Stimulated activated CD4-positive, alpha-beta T cell treated with anti-CD3 and anti-CD28 coated beads, Interleukin-1b, Interleukin-23, amount 100 ng/mL, for 24 hours (primary cell): ENCODE measurements at regions not wholly inside any gene's neighbourhood (a gene's known extent, or its start where the extent isn't known, plus 50 kb on each side); places are given as distances from the start of the nearest gene placed in this dataset.

Experiments
- DNase-seq, 4 experiments: peaks; one replicate each; pipeline ENCODE4 v3.0.0-alpha.2; 2020; ENCODE audit warnings: low read depth in 4 of 4, low spot score in 1 of 4

GRCh38 chr12:84741692-84742091, 170.9 kb downstream of the SLC6A15 start:
- no peak for DNase-seq

DNA sequence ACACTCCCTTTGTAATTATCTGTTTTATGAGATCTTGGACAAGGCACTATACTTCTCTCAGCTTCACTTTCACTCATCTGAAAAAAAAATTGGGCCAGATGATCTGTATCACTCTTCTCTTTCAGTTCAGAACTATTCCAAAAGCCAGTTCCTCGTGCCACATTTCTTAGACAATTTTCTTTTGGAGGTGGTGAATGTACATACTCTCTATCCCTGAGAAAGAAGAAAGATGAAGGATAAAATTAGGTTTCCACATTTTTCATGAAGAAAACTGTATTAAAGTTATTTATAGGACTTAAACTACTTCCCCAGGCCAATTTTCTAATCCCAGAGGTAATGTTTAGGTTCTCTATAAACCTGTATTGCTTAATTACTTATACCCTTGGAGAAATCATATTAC, 171.6 kb downstream of the SLC6A15 start:
- no peak for DNase-seq

DNA sequence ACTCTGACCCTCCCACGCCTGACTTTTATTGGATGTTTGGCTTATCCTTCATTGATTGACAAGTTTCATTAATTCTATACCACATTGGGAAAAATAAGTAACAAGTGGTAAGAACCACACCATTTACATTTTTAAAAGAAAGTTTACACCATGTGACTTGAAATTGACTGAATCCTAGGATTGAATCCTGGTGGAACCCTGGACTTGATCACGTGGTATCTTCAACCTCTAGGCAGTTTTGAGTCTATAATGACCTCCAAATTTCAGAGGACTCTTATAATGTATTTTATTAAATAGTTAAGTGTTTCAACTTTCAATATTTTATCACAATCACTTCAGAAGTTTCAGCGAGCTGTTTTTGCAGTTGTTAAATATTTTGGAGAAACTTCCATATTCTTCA, 172.0 kb downstream of the SLC6A15 start:
- no peak for DNase-seq

DNA sequence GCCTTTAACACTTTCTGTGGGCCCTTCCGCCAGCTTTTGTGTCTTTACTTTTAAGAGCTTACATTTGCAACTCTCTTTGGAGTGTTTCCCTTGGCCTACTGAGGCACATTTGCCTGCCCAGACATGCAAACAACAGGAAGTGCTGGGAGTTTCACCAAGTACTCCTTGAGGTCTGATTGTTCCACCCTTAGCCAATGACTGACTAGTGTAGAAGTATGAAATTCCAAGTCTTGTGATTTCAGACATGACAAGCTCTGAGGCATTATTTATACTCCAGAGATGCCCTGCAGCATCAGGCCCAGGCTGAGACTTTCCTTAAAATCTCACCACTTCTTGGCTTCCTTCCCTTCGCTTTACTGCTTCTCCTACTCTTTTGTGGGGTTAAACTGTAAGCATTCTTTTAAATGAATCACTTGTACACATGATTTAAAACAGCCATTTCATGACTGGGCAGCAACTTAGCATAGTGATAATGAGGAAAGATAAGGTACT, 174.1 kb downstream of the SLC6A15 start:
- DNase-seq = no peak

DNA sequence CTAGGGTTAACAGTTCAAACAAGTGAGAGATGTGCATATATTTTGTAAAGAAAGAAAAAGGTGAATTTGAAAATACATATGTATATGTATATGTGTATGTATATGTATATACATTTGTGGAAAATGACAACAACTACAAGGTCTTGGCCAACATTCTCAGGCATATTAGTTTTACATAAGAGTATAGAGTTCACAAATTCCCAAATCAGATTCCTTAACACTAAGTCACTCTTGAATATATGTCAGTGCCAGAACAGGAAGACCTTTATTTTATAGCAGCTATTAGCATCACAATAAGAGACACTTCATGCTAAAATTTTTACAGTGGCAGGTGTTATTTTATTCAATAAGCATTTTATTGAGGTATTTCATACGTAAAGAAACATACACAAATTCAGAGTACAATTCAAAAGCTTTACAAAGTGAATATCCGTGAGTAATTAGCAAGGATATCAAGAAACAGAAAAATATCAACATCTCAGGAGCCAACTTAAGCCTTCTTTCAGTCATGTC, 179.7 kb downstream of the SLC6A15 start:
- no peak for DNase-seq

GRCh38 chr12:84730561-84731162, 181.9 kb downstream of the SLC6A15 start:
- no peak for DNase-seq

DNA sequence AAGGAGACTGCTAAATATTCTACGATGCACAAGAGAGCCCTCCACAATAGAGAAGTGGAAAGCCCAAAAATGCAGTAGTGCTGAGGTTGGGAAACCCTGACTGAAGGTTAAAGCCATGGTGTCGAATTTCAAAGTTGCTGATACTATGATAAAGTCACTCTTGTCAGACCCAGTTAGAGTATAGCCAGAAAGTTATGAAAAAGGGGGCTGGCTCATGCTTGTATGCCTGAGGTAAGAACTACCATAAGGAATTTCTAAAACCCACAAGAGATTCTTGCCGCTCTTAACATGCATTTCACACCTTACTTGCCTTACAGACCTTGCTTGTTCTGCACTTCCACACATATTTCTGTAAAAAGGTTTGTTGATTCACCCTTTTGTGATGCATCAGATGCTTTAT, 184.6 kb downstream of the SLC6A15 start:
- no peak for DNase-seq

GRCh38 chr12:84726780-84727179, 185.8 kb downstream of the SLC6A15 start:
- DNase-seq = no peak

DNA sequence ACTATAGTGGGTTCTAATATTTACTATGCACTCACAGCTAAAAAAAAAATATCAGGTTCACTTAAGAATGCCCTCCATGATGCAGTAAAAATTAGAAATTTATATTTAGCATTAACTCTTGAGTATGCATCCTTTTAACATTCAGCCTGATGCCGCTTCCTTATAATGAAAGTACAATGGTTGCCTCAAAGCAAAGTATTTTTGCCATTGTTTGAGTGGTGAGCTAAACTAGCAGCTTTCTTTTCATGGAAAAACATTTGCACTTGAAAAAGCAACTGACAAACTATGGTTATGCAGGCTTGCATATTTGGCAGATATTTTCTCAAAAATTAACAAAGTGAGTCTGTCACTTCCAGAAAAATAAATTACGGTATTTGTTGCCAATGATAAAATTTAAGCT, 188.6 kb downstream of the SLC6A15 start:
- DNase-seq = no peak

DNA sequence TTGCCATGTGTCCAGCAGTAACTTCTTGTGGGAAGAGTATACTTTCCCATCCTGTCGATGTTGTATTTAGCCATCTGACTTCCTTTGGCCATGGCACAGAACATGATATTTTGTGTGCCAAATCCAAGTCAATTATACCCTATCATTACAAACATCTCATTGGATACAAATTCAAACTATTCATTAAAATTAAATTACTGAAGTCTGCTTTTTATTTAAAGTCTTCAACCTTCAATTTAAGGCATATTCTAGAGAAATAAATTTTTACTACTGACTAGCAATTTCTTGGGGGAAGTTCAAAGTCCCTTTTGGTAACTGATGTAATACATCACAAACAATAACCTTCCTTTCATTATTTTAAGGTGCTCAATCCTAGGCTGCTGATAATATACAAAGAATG, 192.6 kb downstream of the SLC6A15 start:
- no peak for DNase-seq

DNA sequence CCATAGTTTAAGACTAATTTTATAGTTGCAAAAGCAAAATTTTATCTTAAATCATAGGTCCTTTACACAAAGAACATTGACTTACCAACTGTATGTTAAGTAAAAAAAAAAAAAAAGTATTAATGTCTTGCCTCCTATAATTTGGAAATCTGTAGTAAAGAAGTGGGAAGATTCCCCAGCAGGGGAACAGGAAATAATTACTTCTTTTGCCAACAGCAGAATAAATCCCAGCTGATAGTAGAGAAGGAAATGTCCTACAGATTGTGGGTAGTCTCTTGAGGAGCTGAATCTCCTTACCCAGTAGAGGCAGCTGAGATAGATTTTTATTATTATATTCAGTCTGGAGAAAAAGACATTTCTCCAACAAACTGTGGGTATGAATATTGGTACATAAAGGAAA, 193.7 kb downstream of the SLC6A15 start:
- DNase-seq = no peak

GRCh38 chr12:84712747-84713146, 199.9 kb downstream of the SLC6A15 start:
- no peak for DNase-seq

- no peak for DNase-seq
These were observed 206.2 kb downstream of the SLC6A15 start for GRCh38 chr12:84706374-84706773.

DNA sequence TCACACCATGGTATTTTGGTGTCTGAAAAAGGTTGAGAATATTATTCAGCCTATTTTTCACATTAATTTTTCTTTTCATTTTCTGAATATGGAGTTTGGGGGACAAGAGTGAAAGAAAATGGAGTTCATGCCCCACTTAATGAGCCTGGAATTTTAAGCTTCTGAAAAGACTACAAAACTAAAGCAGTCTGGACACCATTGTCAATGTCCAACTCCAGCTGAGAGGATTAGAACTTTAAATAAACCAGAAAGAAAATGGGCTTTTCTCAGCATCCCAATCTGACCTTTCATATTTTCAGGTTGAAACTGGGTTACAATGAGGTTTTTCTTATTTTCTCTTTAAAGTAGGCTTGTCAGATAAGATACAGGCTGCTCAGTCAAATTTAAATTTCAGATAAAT, 207.7 kb downstream of the SLC6A15 start:
- DNase-seq = no peak

DNA sequence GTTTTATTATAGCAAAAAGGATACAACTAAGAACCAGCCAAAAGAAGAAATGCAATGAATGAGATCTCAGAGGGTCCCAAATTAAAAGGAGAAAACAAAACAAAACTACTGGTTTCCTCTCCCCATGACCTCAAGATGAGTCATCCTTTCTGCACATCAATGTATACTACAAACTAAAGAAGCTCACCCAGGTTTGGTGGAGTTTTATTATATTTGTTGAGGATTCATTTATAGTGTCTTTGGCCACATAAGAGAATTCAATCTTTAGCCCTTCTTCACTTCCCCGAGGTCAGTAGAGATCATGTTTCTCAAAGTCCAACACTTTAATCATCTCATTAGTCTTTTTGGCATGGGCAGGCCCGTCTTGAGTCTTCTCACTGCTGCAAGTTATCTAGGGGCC, 210.6 kb downstream of the SLC6A15 start:
- DNase-seq = no peak

DNA sequence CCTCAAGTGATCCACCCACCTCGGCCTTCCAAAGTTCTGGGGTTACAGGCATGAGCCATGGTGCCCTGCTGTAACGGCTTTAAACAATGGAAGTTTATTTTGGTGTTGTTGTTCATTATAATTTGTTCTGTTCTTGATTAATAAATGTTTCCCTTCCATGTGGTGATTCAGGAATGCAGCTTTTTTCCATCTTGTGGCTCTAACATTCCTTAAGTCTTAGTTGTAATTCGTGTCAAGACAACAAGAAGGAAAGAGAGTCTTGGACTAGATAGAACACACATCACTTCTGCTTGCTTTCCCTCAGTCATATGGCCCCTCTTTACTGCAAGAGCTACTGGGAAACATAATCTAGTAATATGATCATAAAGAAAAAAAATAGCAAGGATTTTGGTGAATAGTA, 211.6 kb downstream of the SLC6A15 start:
- DNase-seq = no peak

DNA sequence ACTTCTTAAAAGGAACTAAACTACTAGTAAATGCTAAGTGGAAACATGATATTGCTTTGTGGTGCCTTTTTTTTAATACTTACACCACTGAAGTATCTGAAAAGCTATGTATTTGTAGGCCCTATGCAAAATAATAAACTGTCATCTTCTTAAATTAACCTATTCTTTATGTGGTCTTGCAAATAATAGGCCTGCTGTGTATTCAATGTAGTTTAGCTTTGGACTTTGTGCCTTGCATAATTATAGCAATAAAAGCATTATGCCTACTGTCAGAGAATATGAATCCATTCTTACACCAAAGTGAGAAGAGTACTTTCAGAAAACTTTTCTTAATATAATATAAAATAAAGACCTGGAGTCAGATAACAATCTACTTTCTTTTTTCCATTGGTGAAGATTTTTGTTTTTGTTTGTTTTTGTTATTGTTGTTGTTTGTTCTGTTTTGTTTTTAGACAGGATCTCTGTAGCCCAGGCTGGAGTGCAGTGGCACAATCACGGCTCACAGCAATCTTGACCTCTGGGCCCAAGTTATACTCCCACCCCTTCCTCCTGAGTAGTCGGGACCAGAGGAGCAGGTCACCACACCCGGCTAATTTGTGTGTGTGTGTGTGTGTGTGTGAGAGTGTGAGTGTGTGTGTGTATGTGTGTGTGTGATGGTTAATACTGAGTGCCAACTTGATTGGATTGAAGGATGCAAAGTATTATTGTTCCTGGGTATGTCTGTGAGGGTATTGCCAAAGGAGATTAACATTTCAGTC, 213.8 kb downstream of the SLC6A15 start:
- no peak for DNase-seq

GRCh38 chr12:84696908-84697540, 215.6 kb downstream of the SLC6A15 start:
- no peak for DNase-seq

DNA sequence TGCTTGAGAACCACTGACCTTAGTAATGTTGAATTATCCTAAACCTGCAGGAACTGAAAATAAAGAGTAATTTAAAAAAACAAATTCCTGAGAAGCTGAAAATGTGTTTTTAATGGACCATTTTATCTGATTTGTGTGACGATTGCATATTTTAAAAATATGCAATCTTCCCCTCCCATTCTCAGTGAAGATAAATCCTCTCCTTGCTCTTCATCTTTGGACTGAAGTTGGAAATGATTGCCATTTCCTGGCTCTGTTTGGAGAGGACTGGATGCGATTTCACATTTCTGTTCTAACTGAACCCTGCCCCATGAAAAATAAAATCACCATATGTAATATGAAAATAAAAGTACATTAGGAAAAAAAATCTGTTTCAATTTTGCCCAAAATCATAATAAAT, 216.3 kb downstream of the SLC6A15 start:
- no peak for DNase-seq

DNA sequence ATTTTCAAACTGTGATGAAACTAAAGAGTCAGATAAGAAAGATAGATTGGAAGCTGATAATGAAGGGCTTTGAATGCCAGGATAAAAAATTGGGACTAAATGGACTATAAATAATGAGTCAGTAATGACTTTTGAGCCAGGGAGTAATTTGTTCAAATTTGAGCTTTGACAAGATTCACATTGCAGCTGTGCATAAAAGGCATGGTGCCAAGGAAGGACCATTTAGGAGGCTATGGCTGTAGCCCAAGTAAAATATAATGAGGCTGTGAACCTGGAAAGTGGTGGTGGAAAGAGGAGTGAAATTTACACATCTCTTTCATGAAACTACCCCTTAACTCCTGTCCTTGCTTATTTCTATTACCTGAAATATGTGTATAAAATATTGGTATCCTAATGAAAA, 218.5 kb downstream of the SLC6A15 start:
- DNase-seq = no peak

GRCh38 chr12:84692071-84692470, 220.5 kb downstream of the SLC6A15 start:
- no peak for DNase-seq

GRCh38 chr12:84691266-84691665, 221.3 kb downstream of the SLC6A15 start:
- no peak for DNase-seq
